Keratinocyte (primary cell): ENCODE measurements at regions not wholly inside any gene's neighbourhood (a gene's known extent, or its start where the extent isn't known, plus 50 kb on each side); places are given as distances from the start of the nearest gene placed in this dataset.

Experiments
- DNase-seq: peaks from one replicate; pipeline ENCODE4 v3.0.0-alpha.2; 2011; ENCODE audit warnings: low read depth, missing footprints, low spot score
- FAIRE-seq: peaks from 2 replicates; lab custom pipeline; 2011; peaks lifted over from hg19 to GRCh38; lab: Jason Lieb, UNC
- H2AFZ ChIP-seq: 2 replicates; pipeline ENCODE4 v1.6.0; 2012; ENCODE audit warnings: low read length, control low read depth, inconsistent platforms; ENCODE audit not compliant: control insufficient read depth
- H3K27ac ChIP-seq: 2 replicates; pipeline ENCODE4 v1.5.1; 2011; ENCODE audit warnings: low read length; ENCODE audit not compliant: control insufficient read depth, insufficient read depth
- H3K27me3 ChIP-seq: 3 replicates; pipeline ENCODE4 v1.6.0; 2011; ENCODE audit warnings: low read length; ENCODE audit not compliant: control insufficient read depth, insufficient read depth; ENCODE audit errors: extremely low read depth
- H3K36me3 ChIP-seq, 2 experiments: 2 replicates in 1 of 2; 3 replicates in 1 of 2; pipeline ENCODE4 v1.5.1; 2011; ENCODE audit warnings: low read length in 2 of 2, mild to moderate bottlenecking in 1 of 2; ENCODE audit not compliant: control insufficient read depth in 2 of 2, insufficient read depth in 2 of 2; ENCODE audit errors: extremely low read depth in 1 of 2
- H3K4me1 ChIP-seq: 3 replicates; pipeline ENCODE4 v1.5.1; 2011; ENCODE audit warnings: low read length; ENCODE audit not compliant: control insufficient read depth, insufficient read depth; ENCODE audit errors: extremely low read depth
- H3K4me2 ChIP-seq: 3 replicates; pipeline ENCODE4 v1.6.0; 2011; ENCODE audit warnings: low read depth, low read length; ENCODE audit not compliant: control insufficient read depth, insufficient read depth; ENCODE audit errors: extremely low read depth
- H3K4me3 ChIP-seq, 3 experiments: fragments of 200-600 bp in 1 of 3; sonication (generic) in 1 of 3; 2 replicates in 2 of 3; 3 replicates in 1 of 3; pipeline ENCODE4 v1.5.1; 2011 to 2016; ENCODE audit warnings: low read length in 3 of 3, mild to moderate bottlenecking in 3 of 3, control low read depth in 2 of 3, inconsistent platforms in 1 of 3, low read depth in 1 of 3, mixed read lengths in 1 of 3, mixed run types in 1 of 3, moderate library complexity in 1 of 3; ENCODE audit not compliant: control insufficient read depth in 2 of 3, insufficient read depth in 2 of 3; ENCODE audit errors: extremely low read depth in 1 of 3
- H3K79me2 ChIP-seq: 2 replicates; pipeline ENCODE4 v1.6.0; 2012; ENCODE audit warnings: low read length; ENCODE audit not compliant: control insufficient read depth, insufficient read depth
- H3K9ac ChIP-seq: 3 replicates; pipeline ENCODE4 v1.6.0; 2011; ENCODE audit warnings: low read length; ENCODE audit not compliant: control insufficient read depth, insufficient read depth; ENCODE audit errors: extremely low read depth
- H3K9me1 ChIP-seq: 3 replicates; pipeline ENCODE4 v1.6.0; 2011; ENCODE audit warnings: low read length; ENCODE audit not compliant: control insufficient read depth, insufficient read depth; ENCODE audit errors: extremely low read depth
- H3K9me3 ChIP-seq: 2 replicates; pipeline ENCODE4 v1.5.1; 2012; ENCODE audit warnings: low read depth, low read length; ENCODE audit not compliant: control insufficient read depth
- H4K20me1 ChIP-seq: 3 replicates; pipeline ENCODE4 v1.6.0; 2011; ENCODE audit warnings: low read length; ENCODE audit not compliant: control insufficient read depth, insufficient read depth; ENCODE audit errors: extremely low read depth
- CTCF ChIP-seq, 3 experiments: IDR thresholded peaks in 1 of 3; conservative IDR thresholded peaks in 1 of 3; optimal IDR thresholded peaks in 1 of 3; 2 replicates in 2 of 3; 3 replicates in 1 of 3; pipeline versions ENCODE3 to v1.5.1; 2011; ENCODE audit warnings: low read length in 3 of 3, mild to moderate bottlenecking in 3 of 3, moderate library complexity in 2 of 3, control low read depth in 1 of 3, inconsistent platforms in 1 of 3; ENCODE audit not compliant: insufficient read depth in 2 of 3; ENCODE audit errors: extremely low read depth in 1 of 3
- EZH2 ChIP-seq: IDR thresholded peaks from one replicate; pipeline ENCODE4 v1.6.1; 2012; ENCODE audit warnings: inconsistent platforms, mild to moderate bottlenecking, low read length, moderate library complexity
- dilution Hi-C: fragments of 300-500 bp; cut with MboI; formaldehyde crosslinking; loops from one replicate; pipeline ENCODE4 v1.7.0; 2020; ENCODE audit warnings: low sequenced_read_pairs; ENCODE audit not compliant: extremely low pct_ligation_motif_present

DNA sequence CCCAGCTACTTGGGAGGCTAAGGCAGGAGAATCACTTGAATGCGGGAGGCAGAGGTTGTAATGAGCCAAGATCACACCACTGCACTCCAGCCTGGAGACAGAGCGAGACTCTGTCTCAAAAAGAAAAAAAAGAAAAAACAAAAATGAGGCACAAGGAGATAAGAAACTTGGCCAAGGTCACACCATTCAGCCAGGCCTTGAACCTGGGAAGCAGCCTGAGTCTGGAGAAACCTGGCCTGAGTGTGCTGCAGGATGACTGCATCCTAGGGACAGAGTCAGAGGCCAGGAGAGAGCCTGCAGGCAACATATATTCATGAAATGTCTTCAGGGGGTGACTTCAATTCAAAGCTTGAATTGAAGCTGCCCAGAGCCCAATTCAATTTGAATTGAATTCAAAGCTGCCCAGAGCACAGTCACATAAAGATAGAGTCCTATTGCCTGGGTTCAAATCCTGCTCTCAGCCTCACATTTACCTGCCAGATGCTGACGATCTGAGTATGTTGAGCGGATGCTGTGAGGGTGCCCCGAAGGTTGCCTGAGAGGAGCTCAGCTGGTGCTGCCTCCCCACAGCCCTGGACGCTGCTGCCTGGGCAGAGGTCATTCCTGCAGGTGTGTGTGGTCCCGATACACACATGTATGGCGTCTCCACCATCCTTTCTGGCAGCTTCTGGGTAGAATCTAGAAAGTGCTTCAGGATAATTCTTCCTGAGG lies 307.7 kb downstream of the AJAP1 start:
- H4K20me1 ChIP-seq, result no peaks in the 10 kb centered on the region
- no peaks in the 10 kb centered on the region for H3K27me3 ChIP-seq
- H3K36me3 ChIP-seq, result no peaks in the 10 kb centered on the region
- H3K9me3 ChIP-seq, result peaks cover 4% of the 10 kb centered on the region
- FAIRE-seq (no peak), DNase-seq (no peak)
- no peak overlapping the region for H3K4me2 ChIP-seq
- H2AFZ ChIP-seq, result no peak overlapping the region
- no peak overlapping the region for H3K27ac ChIP-seq
- no peaks in the 10 kb centered on the region for H3K4me1 ChIP-seq
- no peak overlapping the region for H3K4me3 ChIP-seq
- TF ChIP-seq EZH2 (no peak), CTCF (optimal IDR thresholded peaks at IDR 0.05 in 1 of 3, IDR thresholded peaks at IDR 0.05 in 1 of 3, conservative IDR thresholded peaks at IDR 0.05 in 1 of 3; ENCODE audit: extremely low read depth in 1 of 3, insufficient read depth in 2 of 3, low read length in 3 of 3) (no peak)
- dilution Hi-C loops, result no loop called here
- H3K9ac ChIP-seq, result no peak overlapping the region
- no peaks in the 10 kb centered on the region for H3K79me2 ChIP-seq
- no peaks in the 10 kb centered on the region for H3K9me1 ChIP-seq

DNA sequence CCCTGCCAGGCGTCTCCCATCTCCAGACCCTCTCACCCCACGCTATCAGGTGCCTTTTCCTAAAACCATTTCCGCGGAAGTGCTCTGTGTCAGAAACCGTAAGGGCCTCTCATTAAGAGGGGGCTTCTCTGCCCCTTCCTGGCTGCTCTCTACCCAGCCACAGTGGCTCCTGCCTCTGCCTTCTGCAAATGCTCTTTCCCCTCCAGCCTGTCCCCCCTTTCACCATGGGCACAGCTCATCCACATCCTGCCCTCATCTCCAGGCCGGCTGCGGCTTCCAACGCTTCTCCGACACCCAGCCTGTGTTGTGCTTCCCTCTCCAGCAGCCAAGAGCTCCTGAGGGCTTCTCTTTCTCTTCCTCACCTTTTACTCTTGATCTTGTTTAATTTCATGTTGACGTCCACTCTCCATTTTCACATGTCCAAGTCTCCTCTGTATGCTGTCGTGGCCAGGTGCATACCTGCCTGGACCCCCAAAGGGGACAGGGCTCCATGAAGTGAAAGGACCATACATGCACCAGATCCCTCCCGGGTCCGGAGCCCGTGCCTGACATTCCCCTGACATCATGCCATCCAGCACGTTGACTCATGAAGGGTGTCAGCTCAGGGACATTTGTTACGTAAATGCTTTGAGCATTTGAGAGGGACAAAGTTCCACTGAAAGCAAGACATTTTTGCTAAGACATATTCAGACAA lies 306.5 kb downstream of the AJAP1 start:
- no peaks in the 10 kb centered on the region for H3K36me3 ChIP-seq
- no peaks in the 10 kb centered on the region for H3K4me1 ChIP-seq
- H3K4me3 ChIP-seq, result no peak overlapping the region
- FAIRE-seq (no peak), DNase-seq (no peak)
- no peaks in the 10 kb centered on the region for H3K27me3 ChIP-seq
- dilution Hi-C loops, result no loop called here
- no peaks in the 10 kb centered on the region for H3K9me3 ChIP-seq
- H4K20me1 ChIP-seq, result no peaks in the 10 kb centered on the region
- no peak overlapping the region for H2AFZ ChIP-seq
- no peaks in the 10 kb centered on the region for H3K79me2 ChIP-seq
- H3K27ac ChIP-seq, result no peak overlapping the region
- no peak overlapping the region for H3K9ac ChIP-seq
- no peak overlapping the region for H3K4me2 ChIP-seq
- TF ChIP-seq EZH2 (no peak), CTCF (optimal IDR thresholded peaks at IDR 0.05 in 1 of 3, IDR thresholded peaks at IDR 0.05 in 1 of 3, conservative IDR thresholded peaks at IDR 0.05 in 1 of 3; ENCODE audit: extremely low read depth in 1 of 3, insufficient read depth in 2 of 3, low read length in 3 of 3) (no peak)
- no peaks in the 10 kb centered on the region for H3K9me1 ChIP-seq
